Neural cell (in vitro differentiated cells): ENCODE measurements at regions not wholly inside any gene's neighbourhood (a gene's known extent, or its start where the extent isn't known, plus 50 kb on each side); places are given as distances from the start of the nearest gene placed in this dataset.

Experiments
- RAD21 ChIP-seq: fragments of 450-650 bp; conservative IDR thresholded peaks from 2 replicates; pipeline ENCODE4 v1.6.1; 2014; ENCODE audit warnings: antibody characterized with exemption, mild to moderate bottlenecking, moderate library complexity
- TF ChIP-seq, protein P1 (sequence below): fragments of 450-650 bp; IDR thresholded peaks from 2 replicates; pipeline ENCODE4 v1.5.1; 2014; ENCODE audit warnings: antibody characterized with exemption, mild to moderate bottlenecking, moderate library complexity; ENCODE audit not compliant: poor library complexity, severe bottlenecking

DNA sequence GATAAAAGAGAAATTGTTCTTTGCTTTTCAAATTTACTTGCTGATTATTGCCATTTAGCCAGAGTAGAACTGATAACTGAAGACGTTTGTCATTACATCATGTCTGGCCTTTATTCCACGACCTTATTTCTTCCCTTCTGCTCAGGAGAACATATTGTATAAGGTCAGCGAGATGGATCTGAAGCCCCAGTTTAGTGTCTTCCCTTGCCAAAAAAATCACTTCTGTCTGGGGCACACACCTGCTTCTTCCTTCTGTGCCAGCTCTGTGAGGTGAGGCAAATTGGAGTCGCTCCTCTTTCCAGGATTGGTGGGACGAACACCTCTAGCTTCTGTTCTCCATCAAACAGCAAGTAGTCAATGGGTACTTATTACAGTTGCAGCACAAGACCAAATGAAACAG lies 250.3 kb upstream of the CRBN start:
- no peak for TF ChIP-seq RAD21
- TF ChIP-seq, protein P1, sequence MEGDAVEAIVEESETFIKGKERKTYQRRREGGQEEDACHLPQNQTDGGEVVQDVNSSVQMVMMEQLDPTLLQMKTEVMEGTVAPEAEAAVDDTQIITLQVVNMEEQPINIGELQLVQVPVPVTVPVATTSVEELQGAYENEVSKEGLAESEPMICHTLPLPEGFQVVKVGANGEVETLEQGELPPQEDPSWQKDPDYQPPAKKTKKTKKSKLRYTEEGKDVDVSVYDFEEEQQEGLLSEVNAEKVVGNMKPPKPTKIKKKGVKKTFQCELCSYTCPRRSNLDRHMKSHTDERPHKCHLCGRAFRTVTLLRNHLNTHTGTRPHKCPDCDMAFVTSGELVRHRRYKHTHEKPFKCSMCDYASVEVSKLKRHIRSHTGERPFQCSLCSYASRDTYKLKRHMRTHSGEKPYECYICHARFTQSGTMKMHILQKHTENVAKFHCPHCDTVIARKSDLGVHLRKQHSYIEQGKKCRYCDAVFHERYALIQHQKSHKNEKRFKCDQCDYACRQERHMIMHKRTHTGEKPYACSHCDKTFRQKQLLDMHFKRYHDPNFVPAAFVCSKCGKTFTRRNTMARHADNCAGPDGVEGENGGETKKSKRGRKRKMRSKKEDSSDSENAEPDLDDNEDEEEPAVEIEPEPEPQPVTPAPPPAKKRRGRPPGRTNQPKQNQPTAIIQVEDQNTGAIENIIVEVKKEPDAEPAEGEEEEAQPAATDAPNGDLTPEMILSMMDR, result no peak
